ENCODE measurements at regions not wholly inside any gene's neighbourhood (a gene's known extent, or its start where the extent isn't known, plus 50 kb on each side); places are given as distances from the start of the nearest gene placed in this dataset.

- no peak for DNase-seq (ENCODE audit: low read depth in 1 of 2, low spot score in 1 of 2)
- no peak overlapping the region for H3K4me3 ChIP-seq (replicated peaks; ENCODE audit: insufficient read depth, low read length)
- TF ChIP-seq REST (IDR thresholded peaks at IDR 0.05; ENCODE audit: insufficient replicate concordance, low read depth) (no peak), POLR2AphosphoS5 (IDR thresholded peaks at IDR 0.05; ENCODE audit: low read depth) (no peak), CTCF (IDR thresholded peaks at IDR 0.05; ENCODE audit: insufficient read depth, low read length) (no peak), GABPA (IDR thresholded peaks at IDR 0.05; ENCODE audit: low read depth) (no peak), SPI1 (IDR thresholded peaks at IDR 0.05; ENCODE audit: borderline replicate concordance, low read depth) (no peak)
- H3K27me3 ChIP-seq (ENCODE audit: insufficient read depth, poor library complexity, severe bottlenecking), result no peaks in the 10 kb centered on the region
- no peak overlapping the region for H3K27ac ChIP-seq (replicated peaks)
Measured at GRCh38 chr7:89507034-89507433, 647.2 kb upstream of the STEAP1 start.

GRCh38 chr7:89511900-89512299, 642.4 kb upstream of the STEAP1 start:
- no peak for DNase-seq (ENCODE audit: low read depth in 1 of 2, low spot score in 1 of 2)
- Histone ChIP-seq H3K27ac (replicated peaks) (no peak overlapping the region), H3K4me3 (replicated peaks; ENCODE audit: insufficient read depth, low read length) (no peak overlapping the region), H3K27me3 (ENCODE audit: insufficient read depth, poor library complexity, severe bottlenecking) (no peaks in the 10 kb centered on the region)
- TF ChIP-seq GABPA (IDR thresholded peaks at IDR 0.05; ENCODE audit: low read depth) (no peak), SPI1 (IDR thresholded peaks at IDR 0.05; ENCODE audit: borderline replicate concordance, low read depth) (no peak), REST (IDR thresholded peaks at IDR 0.05; ENCODE audit: insufficient replicate concordance, low read depth) (no peak), CTCF (IDR thresholded peaks at IDR 0.05; ENCODE audit: insufficient read depth, low read length) (no peak), POLR2AphosphoS5 (IDR thresholded peaks at IDR 0.05; ENCODE audit: low read depth) (no peak)

- Histone ChIP-seq H3K27me3 (ENCODE audit: insufficient read depth, poor library complexity, severe bottlenecking) (no peaks in the 10 kb centered on the region), H3K4me3 (replicated peaks; ENCODE audit: insufficient read depth, low read length) (no peak overlapping the region), H3K27ac (replicated peaks) (no peak overlapping the region)
- DNase-seq (ENCODE audit: low read depth in 1 of 2, low spot score in 1 of 2), result no peak
- TF ChIP-seq CTCF (IDR thresholded peaks at IDR 0.05; ENCODE audit: insufficient read depth, low read length) (no peak), POLR2AphosphoS5 (IDR thresholded peaks at IDR 0.05; ENCODE audit: low read depth) (no peak), REST (IDR thresholded peaks at IDR 0.05; ENCODE audit: insufficient replicate concordance, low read depth) (no peak), SPI1 (IDR thresholded peaks at IDR 0.05; ENCODE audit: borderline replicate concordance, low read depth) (no peak), GABPA (IDR thresholded peaks at IDR 0.05; ENCODE audit: low read depth) (no peak)
Measured at GRCh38 chr7:89514970-89515369, 639.3 kb upstream of the STEAP1 start.
